ENCODE measurements at regions not wholly inside any gene's neighbourhood (a gene's known extent, or its start where the extent isn't known, plus 50 kb on each side); places are given as distances from the start of the nearest gene placed in this dataset.
"Not testable (repeated sequence)": the region's sequence is repeated elsewhere in the genome, so short reads cannot be mapped to it uniquely, and the experiment has no call there.

DNA sequence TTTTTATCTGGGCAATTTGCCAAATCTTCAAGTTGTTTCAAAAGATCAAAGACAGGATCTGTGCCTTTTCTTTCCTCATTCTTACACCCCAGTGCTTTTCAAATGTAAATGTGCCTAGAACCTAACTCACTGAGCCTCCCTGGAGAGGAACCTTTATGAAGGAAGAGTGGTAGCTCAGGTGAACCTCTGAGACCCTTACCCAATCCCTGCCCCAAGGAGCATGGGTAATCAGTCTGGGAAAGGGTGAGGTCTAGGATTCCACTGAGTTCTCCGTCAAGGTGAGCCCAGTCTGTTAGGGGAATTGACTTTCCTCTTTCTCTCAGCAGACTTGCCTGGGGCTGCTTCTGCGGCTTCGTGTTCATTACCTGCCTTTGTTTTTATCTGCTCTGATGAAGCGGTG lies 88.1 kb upstream of the MAP4K4 start:
- DNase-seq: no peak

DNA sequence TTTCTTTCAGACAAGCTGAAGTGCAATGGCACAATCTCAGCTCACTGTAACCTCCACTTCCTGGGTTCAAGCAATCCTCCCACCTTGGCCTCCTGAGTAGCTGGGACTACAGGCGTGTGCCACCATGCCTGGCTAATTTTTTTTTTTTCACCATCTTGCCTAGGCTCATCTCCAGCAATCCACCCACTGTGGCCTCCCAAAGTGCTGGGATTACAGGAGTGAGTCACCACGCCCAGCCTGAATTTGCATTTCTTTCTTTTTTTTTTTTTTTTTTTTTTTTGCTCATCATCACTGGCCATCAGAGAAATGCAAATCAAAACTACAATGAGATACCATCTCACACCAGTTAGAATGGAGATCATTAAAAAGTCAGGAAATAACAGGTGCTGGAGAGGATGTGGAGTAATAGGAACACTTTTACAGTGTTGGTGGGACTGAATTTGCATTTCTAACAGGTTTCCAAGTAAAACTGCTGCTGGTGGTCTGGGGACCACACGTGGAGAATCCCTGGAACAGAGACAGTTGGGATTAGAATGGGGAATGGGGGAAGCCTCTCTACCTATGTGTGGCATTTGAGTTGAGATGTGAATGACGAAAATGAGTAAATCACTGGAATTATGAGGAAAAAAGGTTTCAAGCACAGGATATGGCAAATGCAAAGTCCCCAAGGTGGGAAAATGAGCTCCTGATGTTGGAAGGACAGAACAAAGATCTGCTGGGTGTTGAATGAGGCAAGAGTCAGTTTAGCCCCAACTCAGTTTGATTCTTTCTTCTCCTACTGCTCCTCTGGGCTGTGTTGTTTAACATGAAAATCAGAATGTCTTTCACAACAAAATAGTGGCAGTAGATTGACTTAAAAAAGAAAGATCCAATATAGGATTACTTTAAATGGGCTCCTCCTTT lies 88.8 kb upstream of the MAP4K4 start:
- DNase-seq: no peak

DNA sequence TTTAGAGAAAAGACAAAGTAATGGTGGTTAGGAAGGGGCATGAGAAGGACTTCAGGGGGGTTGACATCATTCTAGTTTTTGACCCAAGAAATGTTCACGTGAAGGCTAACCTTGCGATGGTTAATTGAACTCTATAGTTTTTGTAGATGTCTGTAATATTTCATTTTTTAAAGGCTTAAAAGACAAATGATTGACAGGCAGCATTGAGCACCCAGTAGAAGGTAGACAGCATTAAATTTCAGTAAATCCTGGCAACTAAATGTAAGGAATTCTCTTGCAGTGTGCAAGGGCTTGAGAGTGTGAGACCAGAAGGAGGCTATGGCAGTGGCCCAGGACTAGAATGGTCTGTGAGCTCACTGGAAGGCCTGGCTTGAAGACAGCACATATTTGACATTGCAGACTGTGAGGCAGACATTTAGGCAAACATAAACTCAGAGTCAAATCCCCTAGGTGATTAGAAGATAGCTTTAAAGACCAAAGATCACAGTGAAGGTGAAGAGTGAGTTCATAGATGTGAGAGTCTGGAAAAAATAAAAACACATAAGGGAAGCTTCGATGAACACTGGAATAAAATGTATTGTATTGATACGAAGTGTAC lies 100.1 kb upstream of the MAP4K4 start:
- no peak for DNase-seq

DNA sequence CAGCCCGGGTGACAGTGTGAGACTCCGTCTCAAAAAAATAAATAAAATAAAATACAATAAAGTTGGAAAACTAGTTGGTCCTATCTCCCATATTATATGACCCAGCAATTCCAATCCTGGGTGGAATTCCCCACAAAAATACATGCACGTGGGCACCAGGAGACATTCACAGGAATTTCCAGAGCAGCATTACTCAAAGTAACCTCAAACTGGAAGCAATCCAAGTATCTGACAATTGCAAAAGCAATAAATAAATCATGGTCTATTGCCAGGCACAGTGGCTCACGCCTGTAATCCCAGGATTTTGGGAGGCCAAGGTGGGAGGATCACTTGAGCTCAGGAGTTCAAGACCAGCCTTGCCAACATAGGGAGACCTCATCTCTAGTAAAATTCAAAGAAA lies 101.2 kb upstream of the MAP4K4 start:
- no peak for DNase-seq

DNA sequence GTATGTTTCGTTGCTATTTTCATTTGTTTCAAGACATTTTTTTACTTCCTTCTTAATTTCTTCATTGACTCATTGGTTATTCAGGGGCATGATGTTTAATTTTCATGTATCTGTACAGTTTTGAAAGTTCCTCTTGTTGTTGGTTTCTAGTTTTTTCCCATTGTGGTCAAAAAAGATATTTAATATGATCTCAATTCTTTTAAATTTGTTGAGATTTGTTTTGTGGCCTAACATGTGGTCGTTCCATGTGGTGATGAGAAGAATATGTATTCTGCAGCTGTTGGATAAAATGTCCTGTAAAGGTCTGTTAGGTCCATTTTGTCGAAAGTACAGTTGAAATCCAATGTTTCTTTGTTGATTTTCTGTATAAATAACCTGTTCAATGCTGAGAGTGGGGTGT lies 110.3 kb upstream of the MAP4K4 start:
- DNase-seq: no peak

DNA sequence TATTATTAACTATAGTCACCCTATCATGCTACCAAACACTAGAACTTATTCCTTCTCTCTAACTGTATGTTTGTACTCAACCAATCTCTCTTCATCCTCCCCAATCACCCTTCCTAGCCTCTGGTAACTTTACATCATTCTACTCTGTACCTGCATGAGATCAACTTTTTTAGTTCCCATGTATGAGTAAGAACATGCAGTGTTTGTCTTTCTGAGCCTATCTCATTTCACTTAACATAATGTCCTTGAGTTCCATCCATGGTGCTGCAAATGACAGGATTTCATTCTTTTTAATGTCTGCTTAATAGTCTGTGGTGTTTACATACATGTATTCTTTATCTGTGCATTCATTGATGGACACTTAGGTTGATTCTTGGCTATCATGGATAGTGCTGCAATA lies 108.9 kb upstream of the RFX8 start:
- no peak for DNase-seq

DNA sequence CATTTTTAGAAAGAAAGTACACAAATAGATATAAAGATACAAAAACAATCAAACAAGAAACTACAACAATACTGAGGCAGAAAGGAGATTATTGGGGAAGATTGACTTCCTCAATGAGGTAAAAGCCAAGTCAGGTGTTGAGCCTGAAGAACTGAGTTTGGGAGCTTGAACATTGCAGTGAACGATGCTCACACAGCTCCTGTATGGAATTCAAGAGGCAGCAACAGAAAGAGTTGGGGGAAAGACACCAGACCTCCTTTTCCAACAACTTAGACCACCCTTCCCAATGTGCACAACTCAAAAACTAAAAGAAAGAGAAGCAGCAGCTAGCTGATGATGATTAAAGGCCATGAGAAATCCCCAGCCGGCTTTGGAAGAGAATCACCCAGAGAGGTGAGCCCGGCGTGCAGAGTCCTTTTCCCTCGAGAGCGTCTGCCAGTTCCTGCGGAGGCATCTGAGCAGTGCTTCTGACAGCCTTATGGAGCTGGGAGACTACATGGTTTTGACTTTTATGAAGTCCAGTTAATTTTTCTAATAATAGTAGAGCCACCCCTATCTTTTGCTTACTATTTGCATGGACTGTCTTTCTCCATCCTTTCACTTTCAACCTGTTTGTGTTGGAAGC lies 106.9 kb upstream of the RFX8 start:
- no peak for DNase-seq

DNA sequence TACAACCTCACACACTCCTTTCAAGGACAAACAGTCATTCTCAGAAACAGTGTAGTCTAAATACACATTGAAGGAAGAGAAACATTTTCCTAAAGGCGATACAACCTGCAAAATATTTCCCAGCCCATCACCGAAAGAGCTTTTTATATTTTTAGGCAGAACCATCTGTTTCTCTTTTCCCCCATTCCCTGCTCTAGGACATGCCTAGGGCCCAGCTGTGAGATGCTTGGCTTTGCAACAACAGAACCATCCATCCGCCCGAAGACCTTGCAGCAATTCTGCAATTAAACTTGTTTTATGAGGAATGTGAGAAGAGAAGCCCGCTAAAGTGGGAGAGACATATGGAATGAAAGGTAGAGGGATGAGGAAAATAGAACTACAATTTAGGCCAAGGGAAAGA lies 105.6 kb upstream of the RFX8 start:
- DNase-seq: no peak

DNA sequence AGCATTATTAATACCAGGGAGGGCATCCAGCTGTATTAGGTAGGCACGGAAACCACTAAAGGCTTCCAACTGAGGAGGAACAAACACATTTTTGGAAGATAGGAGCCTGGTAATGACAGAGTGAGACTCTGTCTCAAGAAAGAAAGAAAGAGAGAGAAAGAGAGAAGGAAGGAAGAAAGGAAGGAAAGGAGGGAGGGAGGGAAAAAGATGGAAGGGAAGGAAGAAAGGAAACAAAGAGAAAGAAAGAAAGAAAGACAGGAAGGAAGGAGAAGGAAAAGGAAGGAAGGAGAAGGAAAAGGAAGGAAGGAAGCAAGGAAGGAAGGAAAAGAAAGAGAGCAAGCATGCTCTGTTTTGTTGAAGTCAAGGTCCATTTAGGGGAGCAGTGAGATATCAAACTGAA lies 103.8 kb upstream of the RFX8 start:
- no peak for DNase-seq

DNA sequence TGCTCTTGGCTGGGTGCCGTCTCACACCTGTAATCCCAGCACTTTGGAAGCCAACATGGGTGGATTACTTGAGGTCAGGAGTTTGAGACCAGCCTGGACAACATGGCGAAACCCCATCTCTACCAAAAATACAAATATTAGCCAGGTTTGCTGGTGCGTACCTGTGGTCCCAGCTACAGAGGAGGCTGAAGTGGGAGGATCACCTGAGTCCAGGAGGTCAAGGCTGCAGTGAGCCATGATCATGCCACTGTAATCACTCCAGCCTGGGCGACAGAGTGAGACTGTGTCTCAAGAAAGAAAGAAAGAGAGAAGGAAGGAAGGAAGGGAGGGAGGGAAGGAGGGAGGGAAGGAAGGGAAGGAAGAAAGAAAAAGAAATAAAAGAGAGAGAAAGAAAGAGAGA lies 103.2 kb upstream of the RFX8 start:
- not testable (repeated sequence) for DNase-seq

DNA sequence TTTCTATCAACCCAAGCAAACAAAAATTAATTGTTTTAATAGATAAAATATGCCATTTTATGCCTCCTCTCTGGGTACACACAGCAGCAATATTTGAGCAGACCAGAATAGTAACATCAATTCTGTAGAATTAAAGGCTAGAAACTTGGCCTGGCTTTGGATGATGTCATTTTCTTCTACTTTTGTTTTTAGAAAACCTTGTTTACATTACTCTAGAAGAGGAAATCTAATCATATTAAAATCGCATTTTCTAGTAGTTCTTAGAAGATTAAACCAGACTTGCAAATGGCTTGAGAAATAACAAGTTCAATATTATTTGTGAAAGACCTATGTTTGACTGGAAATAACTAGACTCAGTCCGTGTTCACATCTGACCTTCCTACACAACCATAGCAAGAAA lies 102.3 kb upstream of the RFX8 start:
- no peak for DNase-seq

DNA sequence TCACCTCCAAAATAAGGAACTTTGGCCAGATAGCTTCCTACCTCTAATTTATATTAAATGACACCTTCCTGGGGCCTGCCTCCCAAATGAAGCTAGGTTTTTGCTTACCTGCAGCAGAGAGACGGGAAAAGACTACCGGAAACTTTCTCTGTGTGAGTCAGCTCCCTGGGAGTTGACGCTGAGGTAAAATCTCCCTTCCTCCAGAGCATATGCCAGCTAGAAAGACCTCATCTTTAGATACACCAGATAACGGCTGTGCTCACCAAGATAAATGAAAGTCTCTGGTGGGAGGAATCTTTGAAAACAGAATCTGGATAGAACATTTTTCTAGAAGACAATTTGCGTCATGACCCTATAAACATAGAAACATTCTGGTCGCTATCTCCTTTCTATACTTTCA lies 99.7 kb upstream of the RFX8 start:
- DNase-seq: no peak

DNA sequence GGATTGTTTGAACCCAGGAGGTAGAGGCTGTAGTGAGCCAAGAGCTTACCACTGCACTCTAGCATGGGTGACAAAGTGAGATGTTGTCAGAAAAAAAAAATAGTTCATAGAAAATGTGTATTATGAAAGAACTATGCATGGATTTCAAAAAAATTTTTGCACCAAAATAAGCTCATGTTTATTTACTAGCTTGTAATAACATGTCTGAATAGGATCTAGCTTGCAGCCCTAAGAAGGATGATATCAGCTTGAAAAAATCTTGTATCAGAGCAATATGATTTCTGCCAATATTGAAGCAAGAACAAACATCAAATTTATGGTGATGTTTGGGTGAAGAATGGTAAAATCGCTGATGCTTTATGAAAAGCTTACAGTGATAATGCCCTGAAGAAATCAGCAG lies 97.0 kb upstream of the RFX8 start:
- DNase-seq: no peak

DNA sequence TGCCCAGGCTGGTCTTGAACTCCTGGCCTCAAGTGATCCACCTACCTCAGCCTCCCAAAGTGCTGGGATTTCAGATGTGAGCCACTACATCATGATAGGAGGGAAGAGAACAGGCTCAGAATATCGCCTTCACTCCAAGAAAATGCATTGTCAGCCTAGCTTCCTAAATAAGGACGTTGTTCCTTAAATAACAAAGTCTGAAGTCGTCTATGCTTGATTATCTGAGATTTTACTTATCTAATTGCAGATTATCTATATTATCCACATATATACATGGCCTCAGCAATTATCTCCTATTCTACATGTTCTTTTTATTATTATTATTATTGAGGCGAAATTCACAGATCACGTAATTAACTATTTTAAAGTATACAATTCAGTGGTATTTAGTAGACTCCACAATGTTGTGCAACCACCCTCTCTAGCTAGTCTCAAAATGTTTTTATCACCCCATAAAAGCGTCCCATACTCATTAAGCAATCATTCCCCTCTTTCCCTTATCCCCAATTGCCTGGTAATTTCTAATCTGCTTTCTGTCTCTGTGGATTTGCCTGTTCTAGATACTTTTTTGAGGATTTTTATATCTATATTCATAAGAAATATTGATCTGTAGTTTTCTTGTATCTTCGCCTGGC lies 95.1 kb upstream of the RFX8 start:
- no peak for DNase-seq

DNA sequence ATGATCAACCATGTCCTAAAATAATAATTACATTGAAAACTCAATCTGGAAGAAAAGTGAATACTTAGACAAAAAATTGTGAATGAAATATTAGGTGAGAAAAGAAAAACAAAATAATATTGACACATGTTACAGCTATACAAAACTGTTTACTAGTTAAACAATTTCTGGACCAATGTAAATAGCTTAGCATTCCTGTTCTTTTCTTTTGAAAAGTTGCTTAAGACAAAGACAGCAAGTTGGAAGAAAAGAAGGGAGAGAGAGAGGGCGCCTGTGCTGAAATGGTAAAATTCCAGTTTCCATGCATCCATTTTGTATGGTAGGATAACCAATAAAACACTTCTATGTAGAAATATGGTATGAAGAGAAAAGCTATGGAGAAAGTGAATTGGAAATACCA lies 94.1 kb upstream of the RFX8 start:
- DNase-seq: no peak

DNA sequence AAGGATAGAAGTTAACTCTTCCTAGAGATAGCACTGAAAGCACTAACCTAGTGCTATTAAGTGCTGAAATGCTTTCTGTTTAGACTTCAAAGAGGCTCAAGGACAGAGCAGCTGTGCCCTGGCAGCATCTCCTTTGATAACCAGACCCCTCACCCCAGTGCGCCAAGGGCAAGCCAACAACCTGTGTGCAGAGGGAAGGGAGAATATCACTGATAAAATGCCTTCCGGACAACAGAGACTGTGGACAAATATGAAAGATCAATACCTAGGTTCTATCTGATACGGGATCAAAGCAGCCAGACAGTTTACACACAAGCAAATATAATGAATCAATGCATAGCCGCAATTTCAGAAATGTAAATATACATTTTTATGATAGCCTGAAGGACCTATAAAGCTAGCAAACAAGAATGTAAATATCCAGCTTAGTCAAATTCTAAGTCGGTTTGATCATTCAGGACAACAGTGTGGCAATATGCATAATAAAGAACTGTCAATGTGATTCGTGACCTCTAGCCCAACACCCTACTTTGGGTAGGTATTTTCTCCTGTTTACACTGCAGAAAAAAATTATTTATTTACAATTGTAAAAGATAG lies 91.8 kb upstream of the RFX8 start:
- no peak for DNase-seq

DNA sequence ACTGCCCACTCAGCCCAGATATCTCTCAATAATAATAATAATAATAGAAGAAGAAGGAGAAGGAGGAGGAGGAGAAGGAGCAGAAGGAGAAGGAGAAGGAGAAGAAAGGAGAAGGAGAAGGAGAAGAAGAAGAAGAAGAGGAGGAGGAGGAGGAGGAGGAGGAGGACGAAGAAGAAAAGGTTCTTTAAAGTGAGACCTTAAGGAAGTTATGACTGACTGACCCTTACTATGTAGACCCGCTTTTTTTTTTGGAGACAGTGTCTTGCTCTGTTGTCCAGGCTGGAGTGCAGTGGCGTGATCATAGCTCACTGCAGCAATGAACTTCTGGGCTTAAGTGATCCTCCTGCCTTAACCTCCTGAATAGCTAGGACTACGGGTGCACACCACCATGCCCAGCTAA lies 88.9 kb upstream of the RFX8 start:
- no peak for DNase-seq

DNA sequence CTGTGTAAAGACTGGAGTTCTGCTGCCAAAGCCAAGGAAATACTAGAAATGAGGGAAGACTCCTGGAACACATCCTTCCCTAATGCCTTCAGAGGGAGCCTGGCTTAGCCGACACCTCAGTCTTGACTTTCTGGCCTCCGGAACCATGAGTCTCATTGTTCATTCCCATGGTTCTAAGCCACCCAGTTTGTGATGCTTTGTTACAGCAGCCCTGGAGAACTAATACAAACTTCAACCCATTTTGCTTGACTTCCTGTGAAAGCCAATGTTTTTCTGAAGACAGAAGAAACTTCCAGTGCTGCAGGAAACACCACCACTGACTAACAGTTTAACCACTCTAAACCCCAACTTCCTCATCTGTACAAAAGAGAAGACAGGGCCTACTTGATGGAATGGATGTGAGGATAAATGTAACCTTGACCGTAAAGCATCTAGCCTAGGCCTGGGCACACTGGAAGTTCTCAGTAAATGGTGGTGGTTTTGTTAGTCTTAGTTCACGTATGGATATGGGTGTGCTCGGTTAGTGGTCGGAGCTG lies 85.9 kb upstream of the RFX8 start:
- peak; percentile 3 for DNase-seq

DNA sequence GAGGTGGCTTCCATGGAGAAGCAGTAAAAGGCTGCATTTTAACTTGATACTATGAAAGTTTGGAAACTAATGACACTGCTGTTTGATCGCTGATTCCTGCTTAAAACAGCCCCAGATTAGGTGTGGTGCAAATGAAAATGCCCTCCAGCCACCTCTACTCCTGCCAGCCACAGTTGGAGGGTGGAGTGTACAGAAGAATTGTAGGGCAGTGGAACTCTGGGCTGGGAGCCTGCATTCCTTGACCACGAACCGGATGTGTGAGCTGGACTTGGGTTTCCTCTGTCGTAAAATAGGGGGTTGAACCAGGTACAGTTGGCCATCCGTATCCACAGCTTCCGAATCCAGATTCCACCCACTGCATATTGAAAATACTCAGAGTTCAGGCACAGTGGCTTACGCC lies 84.6 kb upstream of the RFX8 start:
- DNase-seq: no peak

DNA sequence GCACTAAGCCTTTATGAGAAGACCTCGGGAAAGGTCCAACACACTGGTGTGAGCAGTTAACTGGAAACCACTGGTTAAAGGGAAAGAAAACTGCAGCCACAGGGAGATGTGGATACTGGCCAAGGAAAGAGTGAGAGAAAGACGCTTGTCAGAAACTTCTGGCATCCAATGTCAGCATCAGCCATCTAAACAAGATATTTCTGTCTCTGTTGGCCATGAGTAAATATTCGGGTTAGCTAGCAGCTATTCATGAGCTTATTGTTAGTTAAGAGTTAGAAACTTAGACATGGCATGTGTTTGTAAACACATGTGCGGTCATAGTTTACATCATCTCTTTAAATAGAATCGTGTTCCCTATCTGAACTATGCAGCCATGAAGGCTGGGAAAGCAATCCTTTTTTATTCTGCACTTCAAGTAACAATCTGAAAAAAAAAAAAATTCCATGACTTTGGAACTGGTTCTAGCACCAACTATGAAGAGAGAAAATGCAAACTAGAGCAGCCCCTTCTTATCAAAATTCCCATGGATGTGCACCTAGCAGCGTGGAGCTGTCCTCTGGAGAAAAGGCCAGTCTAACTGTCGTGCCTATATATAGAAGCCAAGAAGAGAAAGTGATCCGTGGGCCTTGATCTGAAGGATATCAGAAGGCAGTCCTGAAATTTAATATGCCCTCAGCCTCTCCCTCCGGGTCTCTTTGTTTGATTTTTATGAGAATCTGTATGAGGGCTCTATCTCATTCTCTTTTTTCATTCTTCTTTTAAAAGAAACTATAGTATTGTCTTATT lies 84.0 kb upstream of the RFX8 start:
- DNase-seq: no peak

DNA sequence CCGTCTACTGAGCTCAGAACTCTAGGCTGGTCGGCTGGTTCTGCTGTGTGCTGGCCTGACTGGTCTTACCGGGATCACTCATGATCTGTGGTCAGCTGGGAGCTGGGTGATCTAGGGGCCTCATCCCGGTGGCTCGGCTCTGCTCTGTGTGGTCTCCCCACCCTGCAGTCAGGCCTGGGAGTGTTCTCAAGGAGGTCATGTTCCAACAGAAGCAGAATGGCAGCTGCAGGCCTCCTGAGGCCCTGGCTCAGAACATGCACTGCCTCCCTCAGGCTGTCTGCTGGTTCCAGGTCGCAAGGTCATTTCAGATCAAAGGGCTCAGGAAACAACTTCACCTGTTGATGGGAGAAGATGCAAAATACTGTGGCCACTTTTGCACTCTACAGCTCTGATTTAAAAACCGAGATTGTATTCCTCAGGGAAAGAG lies 81.1 kb upstream of the RFX8 start:
- no peak for DNase-seq

DNA sequence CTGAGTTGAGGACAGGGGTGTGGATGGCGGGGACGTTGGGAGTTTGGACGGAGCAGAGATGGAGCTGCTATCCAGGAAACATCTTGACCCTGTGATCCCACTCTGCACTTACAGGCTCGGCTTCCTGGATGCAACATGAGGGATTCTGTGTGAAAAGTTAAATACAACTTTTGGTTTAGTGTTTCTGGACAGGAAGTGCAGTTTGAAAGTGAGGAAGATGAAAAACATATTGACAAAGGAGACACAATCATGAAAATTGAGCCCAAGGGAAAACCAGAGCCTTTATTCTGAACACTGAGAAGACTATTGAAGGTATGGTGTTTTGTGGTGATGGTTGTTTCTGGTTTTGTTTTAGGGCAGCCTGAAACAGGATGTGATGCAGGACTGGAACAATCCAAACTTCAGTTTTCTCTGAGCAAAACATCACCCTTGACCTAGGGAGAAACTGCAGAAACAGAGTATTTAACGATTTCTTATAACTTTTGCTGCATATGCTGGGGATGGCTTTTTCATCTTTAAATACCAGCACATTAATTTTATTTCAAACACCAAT lies 76.5 kb upstream of the RFX8 start:
- no peak for DNase-seq
